GM12892 (cell line): ENCODE measurements at regions not wholly inside any gene's neighbourhood (a gene's known extent, or its start where the extent isn't known, plus 50 kb on each side); places are given as distances from the start of the nearest gene placed in this dataset.
"Not testable (repeated sequence)": the region's sequence is repeated elsewhere in the genome, so short reads cannot be mapped to it uniquely, and the experiment has no call there.

Source experiments
- DNase-seq: peaks from one replicate; pipeline ENCODE4 v3.0.0; 2011; ENCODE audit not compliant: insufficient read length
- FAIRE-seq: peaks from 2 replicates; lab custom pipeline; 2011; peaks lifted over from hg19 to GRCh38; lab: Jason Lieb, UNC
- POLR2A ChIP-seq: IDR thresholded peaks from 2 replicates; pipeline ENCODE4 v1.6.1; 2011; ENCODE audit warnings: low read depth, low read length, control low read depth
- POLR2AphosphoS5 ChIP-seq: IDR thresholded peaks from 2 replicates; pipeline ENCODE4 v1.6.1; 2011; ENCODE audit warnings: low read depth, low read length, control low read depth
- TAF1 ChIP-seq: IDR thresholded peaks from 2 replicates; pipeline ENCODE4 v1.6.1; 2011; ENCODE audit warnings: low read depth, mild to moderate bottlenecking, control low read depth, low read length, borderline replicate concordance

DNA sequence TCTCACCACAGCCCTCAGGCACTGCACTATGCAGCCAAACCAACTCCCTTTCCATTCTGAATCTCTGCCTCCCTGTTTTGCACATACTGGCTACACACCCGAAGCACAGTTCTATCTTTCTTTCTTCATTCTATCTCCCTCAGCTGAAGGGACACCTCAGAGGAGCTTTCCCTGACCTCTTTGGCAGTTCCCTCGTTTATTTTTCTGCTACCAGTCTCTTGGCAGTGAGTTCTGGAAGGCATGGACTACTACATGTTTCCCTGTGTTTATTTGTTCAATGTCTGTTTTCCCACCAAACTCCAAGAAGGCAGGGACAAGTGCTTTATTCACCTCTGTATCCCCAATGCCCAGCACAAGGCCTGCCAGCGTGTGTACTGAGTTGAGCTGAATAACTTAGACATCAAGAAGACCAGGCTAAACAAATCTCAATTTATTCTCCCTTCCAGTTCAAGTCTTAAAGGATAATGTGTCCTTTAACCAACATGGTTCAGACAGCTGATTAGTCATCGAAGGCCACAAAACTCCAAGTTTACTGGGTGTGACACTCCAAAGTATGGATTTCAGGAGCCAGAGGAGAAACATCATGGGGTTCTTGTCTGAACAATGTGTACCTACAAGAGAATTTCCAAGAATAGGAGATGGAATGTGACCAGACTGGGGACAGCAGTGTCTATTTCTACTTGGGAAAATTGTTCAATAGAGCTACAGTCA lies 260.1 kb upstream of the CTNNB1 start:
- DNase-seq (no peak), FAIRE-seq (no peak)
- TF ChIP-seq TAF1 (no peak), POLR2AphosphoS5 (no peak), POLR2A (no peak)

DNA sequence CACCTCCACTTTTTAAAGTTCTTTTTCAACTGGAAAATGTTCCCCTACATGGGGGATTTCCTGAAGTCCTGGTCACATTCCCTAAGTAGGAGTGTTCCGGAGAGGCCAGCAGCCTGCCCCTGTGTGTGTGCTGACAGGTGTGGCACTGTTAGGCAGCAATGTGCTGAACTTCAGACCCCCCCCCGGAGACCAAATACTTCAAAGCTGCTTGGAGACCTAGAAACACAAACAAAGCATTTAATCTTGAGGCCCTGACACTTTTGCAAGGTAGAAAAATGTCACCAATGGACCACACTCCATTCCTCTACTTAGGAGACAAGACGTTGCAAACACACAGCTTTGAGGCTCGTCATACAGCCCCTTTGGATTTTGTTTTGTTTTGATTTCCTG lies 259.6 kb upstream of the CTNNB1 start:
- no peak for FAIRE-seq
- DNase-seq: no peak
- TF ChIP-seq POLR2AphosphoS5 (no peak), POLR2A (no peak), TAF1 (no peak)

DNA sequence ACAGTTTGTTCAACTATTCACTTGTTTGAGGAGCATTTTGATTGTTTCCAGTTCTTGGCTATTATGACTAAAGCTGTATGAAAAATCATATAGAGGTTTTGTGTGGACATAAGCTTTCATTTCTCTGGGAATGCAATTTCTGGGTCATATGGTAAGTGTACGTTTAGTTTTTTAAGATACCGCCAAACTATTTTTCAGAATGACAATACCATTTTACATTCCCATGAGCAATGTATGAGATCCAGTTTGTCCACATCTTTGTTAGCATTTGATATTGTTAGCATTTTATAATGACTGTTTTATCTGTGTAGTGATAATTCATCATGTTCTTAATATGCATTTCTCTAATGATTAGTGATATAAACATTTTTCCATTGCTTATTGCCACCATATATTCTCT lies 258.7 kb upstream of the CTNNB1 start:
- FAIRE-seq (no peak), DNase-seq (no peak)
- TF ChIP-seq POLR2A: no peak

DNA sequence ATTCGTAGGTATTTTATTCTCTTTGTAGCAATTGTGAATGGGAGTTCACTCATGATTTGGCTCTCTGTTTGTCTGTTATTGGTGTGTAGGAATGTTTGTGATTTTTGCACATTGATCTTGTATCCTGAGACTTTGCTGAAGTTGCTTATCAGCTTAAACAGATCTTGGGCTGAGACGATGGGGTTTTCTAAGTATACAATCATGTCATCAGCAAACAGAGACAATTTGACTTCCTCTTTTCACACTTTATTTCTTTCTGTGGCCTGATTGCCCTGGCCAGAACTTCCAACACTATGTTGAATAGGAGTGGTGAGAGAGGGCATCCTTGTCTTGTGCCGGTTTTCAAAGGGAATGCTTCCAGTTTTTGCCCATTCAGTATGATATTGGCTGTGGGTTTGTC lies 252.3 kb upstream of the CTNNB1 start:
- not testable (repeated sequence) for FAIRE-seq, DNase-seq

DNA sequence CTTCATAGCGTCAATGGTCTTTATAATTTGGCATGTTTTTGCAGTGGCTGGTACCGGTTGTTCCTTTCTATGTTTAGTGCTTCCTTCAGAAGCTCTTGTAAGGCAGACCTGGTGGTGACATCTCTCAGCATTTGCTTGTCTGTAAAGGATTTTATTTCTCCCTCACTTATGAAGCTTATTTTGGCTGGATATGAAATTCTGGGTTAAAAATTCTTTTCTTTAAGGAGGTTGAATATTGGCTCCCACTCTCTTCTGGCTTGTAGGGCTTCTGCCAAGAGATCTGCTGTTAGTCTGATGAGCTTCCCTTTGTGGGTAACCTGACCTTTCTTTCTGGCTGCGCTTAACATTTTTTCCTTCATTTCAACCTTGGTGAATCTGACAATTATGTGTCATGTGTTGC lies 250.0 kb upstream of the CTNNB1 start:
- FAIRE-seq, DNase-seq: not testable (repeated sequence)

DNA sequence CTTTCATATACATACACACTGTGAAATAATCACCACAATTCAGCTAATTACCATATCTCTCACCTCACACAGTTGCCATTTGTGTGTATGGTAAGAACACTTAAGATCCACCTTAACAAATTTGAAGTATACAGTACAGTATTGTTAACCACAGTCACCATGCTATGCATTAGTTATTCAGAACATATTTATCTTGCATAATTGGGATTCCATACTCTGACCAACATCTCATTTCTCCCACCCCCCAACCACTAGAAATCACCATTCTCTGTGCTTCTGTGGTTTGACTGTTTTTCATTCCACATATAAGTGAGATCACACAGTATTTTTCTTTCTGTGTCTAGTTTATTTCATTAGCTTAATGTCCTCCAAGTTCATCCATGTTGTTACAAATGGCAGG lies 247.7 kb upstream of the CTNNB1 start:
- TF ChIP-seq POLR2AphosphoS5 (no peak), POLR2A (no peak), TAF1 (no peak)
- DNase-seq (no peak), FAIRE-seq (no peak)

DNA sequence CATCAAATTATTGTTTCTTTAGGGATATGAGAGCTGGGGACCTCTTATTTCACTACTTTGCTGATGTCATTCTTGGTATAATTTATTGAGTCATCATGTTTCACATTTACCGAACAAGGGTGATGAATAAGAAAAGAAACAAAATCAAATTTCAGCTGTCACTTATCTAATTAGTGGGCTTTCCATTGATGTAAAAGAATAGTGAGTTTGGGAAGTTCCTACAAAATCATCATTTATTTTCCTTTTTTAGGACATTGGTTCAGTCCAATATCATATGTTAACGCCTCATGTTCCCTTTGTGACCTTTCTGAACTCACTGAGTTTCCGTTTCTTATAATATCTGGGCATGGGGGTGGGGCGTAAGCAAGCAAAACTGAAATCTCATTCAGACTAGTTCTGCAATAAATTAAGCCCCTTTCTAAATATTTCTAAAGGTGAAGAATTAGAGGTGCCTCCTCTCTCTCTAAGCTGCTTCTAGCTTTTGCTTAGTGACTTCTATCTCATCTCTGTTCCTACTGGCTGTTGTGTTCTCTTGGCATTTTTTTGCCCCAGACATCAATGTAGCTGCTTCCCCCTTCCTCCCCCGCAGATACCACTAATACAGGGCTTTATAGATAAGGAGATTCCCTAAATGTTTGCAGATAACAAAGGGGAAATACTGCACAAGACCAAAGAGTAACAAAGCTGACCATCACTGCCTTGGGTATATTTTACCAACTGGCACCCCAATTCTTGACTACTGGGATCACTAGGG lies 238.0 kb upstream of the CTNNB1 start:
- no peak for TF ChIP-seq POLR2A
- no peak for TF ChIP-seq POLR2AphosphoS5
- TF ChIP-seq TAF1: no peak
- FAIRE-seq (no peak), DNase-seq (peak; percentile 1)

DNA sequence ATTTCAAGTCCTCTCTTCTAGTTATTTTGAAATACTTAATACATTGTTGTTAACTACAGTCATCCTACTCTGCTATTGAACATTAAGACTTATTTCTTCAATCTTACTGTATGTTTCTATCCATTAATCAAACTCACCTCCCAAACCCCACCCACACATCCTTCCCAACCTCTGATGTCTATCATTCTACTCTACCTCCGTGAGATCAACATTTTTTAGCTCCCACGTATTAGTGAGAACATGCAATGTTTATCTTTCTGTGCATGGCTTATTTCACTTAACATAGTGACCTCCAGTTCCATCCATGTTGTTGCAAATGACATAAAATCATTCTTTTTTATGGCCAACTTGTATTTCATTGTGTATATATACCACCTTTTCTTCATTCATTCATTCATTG lies 236.6 kb upstream of the CTNNB1 start:
- FAIRE-seq (no peak), DNase-seq (no peak)
- TF ChIP-seq POLR2AphosphoS5: no peak
- TF ChIP-seq TAF1: no peak

DNA sequence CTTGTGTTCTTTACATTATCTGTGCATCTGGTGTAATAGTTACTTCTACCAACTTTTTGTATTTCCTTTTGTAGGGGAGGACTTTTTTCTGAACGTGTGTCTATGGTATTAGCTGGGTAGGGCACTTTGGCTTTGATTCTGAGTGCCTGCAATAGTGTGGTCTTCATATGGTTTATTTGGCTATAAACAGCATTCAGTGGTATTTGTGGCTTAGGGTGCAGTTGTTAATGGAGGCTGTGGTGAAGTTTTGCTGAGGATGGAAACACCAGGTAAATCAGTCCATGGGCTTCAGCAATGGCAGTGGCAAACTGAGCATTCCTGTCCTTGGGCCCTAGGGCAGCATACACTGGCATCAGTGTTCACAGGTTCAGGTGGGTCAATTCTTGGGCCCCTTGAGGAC lies 230.6 kb upstream of the CTNNB1 start:
- TF ChIP-seq POLR2AphosphoS5 (no peak), TAF1 (no peak), POLR2A (no peak)
- no peak for DNase-seq
- no peak for FAIRE-seq

DNA sequence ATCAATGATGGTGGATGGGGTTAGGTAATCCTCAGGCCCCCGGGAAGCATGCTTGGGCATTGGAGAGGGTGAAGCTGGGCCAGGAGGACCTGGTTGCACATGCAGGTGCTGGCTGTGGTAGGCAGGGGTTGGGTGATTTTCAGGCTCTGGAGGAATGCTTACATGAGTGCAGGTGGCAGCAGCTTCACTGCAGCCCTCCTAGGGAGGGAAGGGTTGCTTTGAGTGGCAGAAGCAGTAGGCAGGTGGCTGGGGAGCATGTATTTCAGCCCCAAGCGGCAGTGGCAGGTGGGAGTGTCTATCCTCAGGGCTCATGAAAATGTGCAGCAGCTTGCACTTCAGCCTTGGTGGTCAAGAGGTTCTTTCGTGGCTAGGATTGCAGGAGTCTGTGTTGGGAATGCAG lies 230.0 kb upstream of the CTNNB1 start:
- DNase-seq (no peak), FAIRE-seq (no peak)
- TF ChIP-seq POLR2AphosphoS5: no peak
- no peak for TF ChIP-seq POLR2A
- TF ChIP-seq TAF1: no peak

DNA sequence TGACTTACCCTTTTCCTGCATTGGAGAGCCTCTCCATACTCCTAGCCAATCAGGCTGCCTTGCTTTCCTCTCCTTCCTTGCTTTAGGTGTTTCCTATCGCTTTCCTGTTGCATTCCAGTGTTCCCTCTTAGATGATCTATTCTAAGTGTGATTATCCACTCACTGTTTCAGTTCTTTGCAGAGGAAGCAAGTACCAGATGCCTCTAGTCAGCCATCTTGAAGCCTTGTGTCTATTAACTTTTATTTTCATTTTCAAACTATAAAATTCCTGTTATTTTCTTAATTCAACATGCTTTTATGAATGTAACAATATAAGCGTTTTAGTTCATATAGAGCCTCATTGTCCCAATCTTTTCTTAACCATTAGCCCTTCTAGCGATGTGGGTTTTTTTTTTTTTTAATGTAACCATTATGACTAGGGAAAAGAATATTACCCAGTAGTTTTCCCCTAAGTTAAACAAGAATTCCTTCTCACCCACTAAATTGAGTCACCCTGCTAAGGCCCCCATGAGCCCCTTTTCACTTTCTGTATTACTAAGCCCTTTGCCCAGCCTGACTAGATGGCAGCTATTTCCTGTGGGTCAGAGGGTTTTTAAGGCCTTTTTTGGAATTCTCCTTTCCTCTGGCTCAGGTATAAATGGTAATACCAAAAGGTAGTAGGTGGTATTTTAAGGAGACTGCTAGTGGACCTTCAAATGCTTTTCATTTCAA lies 229.4 kb upstream of the CTNNB1 start:
- FAIRE-seq: no peak

More for the DNA sequence above, 229.4 kb upstream of the CTNNB1 start:
- no peak for DNase-seq
- TF ChIP-seq POLR2A (no peak), TAF1 (no peak), POLR2AphosphoS5 (no peak)
